ENCODE measurements at regions not wholly inside any gene's neighbourhood (a gene's known extent, or its start where the extent isn't known, plus 50 kb on each side); places are given as distances from the start of the nearest gene placed in this dataset.

GRCh38 chr7:115153769-115154477 lies 232.0 kb downstream of the MDFIC start:
- H4K20me1 ChIP-seq (replicated peaks; ENCODE audit: control insufficient read depth, insufficient read depth, low read length) = no peaks in the 10 kb centered on the region
- in situ Hi-C loops (cut with MboI) = no loop called here
- H3K36me3 ChIP-seq (ENCODE audit: control insufficient read depth, insufficient read depth, low read length) = no peaks in the 10 kb centered on the region
- H3K27me3 ChIP-seq (ENCODE audit: control insufficient read depth in 2 of 2, insufficient read depth in 2 of 2, low read length in 2 of 2) = no peaks in the 10 kb centered on the region
- ATAC-seq (no peak), FAIRE-seq (no peak), DNase-seq (ENCODE audit: extremely low read depth in 1 of 4, low spot score in 3 of 4) (no peak)
- H3K9me1 ChIP-seq (ENCODE audit: control insufficient read depth, insufficient read depth, low read length) = no peaks in the 10 kb centered on the region
- intact Hi-C loops (cut with micrococcal nuclease) = no loop called here
- no peak overlapping the region for H3K4me2 ChIP-seq (ENCODE audit: insufficient read depth, low read length)
- H3K9me3 ChIP-seq (replicated peaks; ENCODE audit: control insufficient read depth, insufficient read depth, low read depth, low read length) = peaks cover 3% of the 10 kb centered on the region
- H3K9ac ChIP-seq (ENCODE audit: insufficient read depth in 1 of 2, low read depth in 2 of 2, low read length in 2 of 2) = no peak overlapping the region
- BruUV-seq (replicated peaks) = no TSS peak
- no peak overlapping the region for H3K27ac ChIP-seq (ENCODE audit: extremely low read depth, low read depth, low read length)
- no peaks in the 10 kb centered on the region for H3K4me1 ChIP-seq (replicated peaks in 1 of 2; ENCODE audit: control insufficient read depth in 2 of 2, insufficient read depth in 2 of 2, low read length in 2 of 2)
- H2AFZ ChIP-seq (ENCODE audit: low read depth, low read length) = no peak overlapping the region
- TF ChIP-seq ZBTB11 (CRISPR knock-in tag; IDR thresholded peaks at IDR 0.05) (no peak), TAL1 (IDR thresholded peaks at IDR 0.05) (no peak), ZNF217 (CRISPR knock-in tag; IDR thresholded peaks at IDR 0.05) (no peak), CBX2 (IDR thresholded peaks at IDR 0.05; ENCODE audit: insufficient read depth, low read length, poor library complexity, severe bottlenecking) (no peak), SMC3 (conservative IDR thresholded peaks at IDR 0.05; ENCODE audit: insufficient read depth, low read depth, low read length) (no peak), SMAD4 (CRISPR knock-in tag; conservative IDR thresholded peaks at IDR 0.05) (no peak), CREB5 (CRISPR knock-in tag; IDR thresholded peaks at IDR 0.05) (no peak), PRMT5 (CRISPR knock-in tag; IDR thresholded peaks at IDR 0.05) (no peak), SRSF1 (IDR thresholded peaks at IDR 0.05; ENCODE audit: low read depth, low read length) (no peak), TAF1 (IDR thresholded peaks at IDR 0.05; ENCODE audit: control insufficient read depth, extremely low read depth, insufficient read depth, low read length, severe bottlenecking) (no peak), NFIX (CRISPR knock-in tag; IDR thresholded peaks at IDR 0.05; ENCODE audit: low read depth) (no peak), E4F1 (CRISPR knock-in tag; IDR thresholded peaks at IDR 0.05; ENCODE audit: borderline replicate concordance) (no peak), ZNF121 (CRISPR knock-in tag; conservative IDR thresholded peaks at IDR 0.05) (no peak), DPF2 (IDR thresholded peaks at IDR 0.05) (no peak), GATAD2B (IDR thresholded peaks at IDR 0.05; ENCODE audit: borderline replicate concordance) (no peak), EZH2 (IDR thresholded peaks at IDR 0.05; ENCODE audit: borderline replicate concordance, low read depth, low read length) (no peak)
- CTCF ChIA-PET (ENCODE audit: low intra/inter-chr PET ratio) = no interaction called here
- POLR2A ChIA-PET = no interaction called here
- no peaks in the 10 kb centered on the region for H3K79me2 ChIP-seq (ENCODE audit: control insufficient read depth, insufficient read depth, low read length)
- no peak overlapping the region for H3K4me3 ChIP-seq
- under 1% methylated on average over 4 of the region's 4 CpGs for WGBS (ENCODE audit: insufficient coverage, low coverage, missing lambda C conversion rate)
